HCT116 (cell line): ENCODE measurements at regions not wholly inside any gene's neighbourhood (a gene's known extent, or its start where the extent isn't known, plus 50 kb on each side); places are given as distances from the start of the nearest gene placed in this dataset.

Experiments used
- ATAC-seq: fragments of 200-7000 bp; cut with Tn5 transposase; 2 replicates; pipeline ENCODE4 v1.9.1; 2020; ENCODE audit warnings: mild to moderate bottlenecking, moderate library complexity
- BruUV-seq: library from RNA; stranded (reverse); fragments of 400-500 nt; replicated peaks from 2 replicates; lab custom pipeline; 2021; lab: Mats Ljungman, UMichigan
- CTCF ChIA-PET: fragments of 300-600 bp; sonication (Branson Sonifier 250); formaldehyde crosslinking; loops from one replicate; lab custom pipeline; 2021; ENCODE audit warnings: antibody characterized with exemption; lab: Charles Lee
- POLR2A ChIA-PET: fragments of 300-600, 350-600 bp; sonication (Branson Sonifier 250); formaldehyde crosslinking; loops from one replicate; lab custom pipeline; 2021; ENCODE audit warnings: antibody characterized with exemption; lab: Charles Lee
- RAD21 ChIA-PET, 2 experiments: fragments of 300-600 bp; sonication (Branson Sonifier 250); formaldehyde crosslinking; loops; one replicate each; lab custom pipeline; 2023; ENCODE audit warnings: low total read pairs in 2 of 2; ENCODE audit not compliant: uncharacterized antibody in 2 of 2, unreplicated experiment in 2 of 2, low non-redundant PET in 1 of 2; lab: Charles Lee
- DNase-seq: peaks from one replicate; pipeline ENCODE4 v3.0.0-alpha.2; 2010; ENCODE audit warnings: low read depth, low spot score
- H2AFZ ChIP-seq: fragments of 200-600 bp; shearing (Covaris generic), sonication (generic); 2 replicates; pipeline ENCODE4 v1.6.1; 2017; ENCODE audit warnings: low read depth, mixed run types, mixed read lengths, antibody characterized with exemption, low read length; ENCODE audit not compliant: poor library complexity, severe bottlenecking
- H3K27ac ChIP-seq: 2 replicates; pipeline ENCODE4 v1.5.1; 2012; ENCODE audit warnings: low read depth, low read length
- H3K27me3 ChIP-seq: fragments of 200-600 bp; sonication (generic); 2 replicates; pipeline ENCODE4 v1.6.1; 2016; ENCODE audit warnings: mixed run types, low read length, mixed read lengths; ENCODE audit not compliant: insufficient read depth
- H3K36me3 ChIP-seq, 2 experiments: fragments of 200-500 bp in 1 of 2; fragments of 200-600 bp in 1 of 2; sonication (Bioruptor generic) in 1 of 2; sonication (generic) in 1 of 2; 2 replicates each; pipeline versions ENCODE4 v1.5.1 to v1.6.1; 2014 to 2016; ENCODE audit warnings: low read length in 2 of 2, inconsistent platforms in 1 of 2, mixed read lengths in 1 of 2, mixed run types in 1 of 2; ENCODE audit not compliant: insufficient read depth in 2 of 2, control insufficient read depth in 1 of 2
- H3K4me1 ChIP-seq, 2 experiments: fragments of 200-600 bp in 1 of 2; sonication (generic) in 1 of 2; 2 replicates each; pipeline versions ENCODE4 v1.5.1 to v1.6.1; 2012 to 2017; ENCODE audit warnings: low read length in 2 of 2, inconsistent platforms in 1 of 2, mild to moderate bottlenecking in 1 of 2, mixed read lengths in 1 of 2, mixed run types in 1 of 2, moderate library complexity in 1 of 2; ENCODE audit not compliant: insufficient read depth in 2 of 2, control insufficient read depth in 1 of 2
- H3K4me2 ChIP-seq: fragments of 200-600 bp; sonication (generic); 2 replicates; pipeline ENCODE4 v1.6.1; 2017; ENCODE audit warnings: mixed run types, low read length, mixed read lengths
- H3K4me3 ChIP-seq, 2 experiments: fragments of 200-600 bp in 1 of 2; sonication (generic) in 1 of 2; replicated peaks in 1 of 2; 2 replicates each; pipeline ENCODE4 v1.5.1; 2011 to 2016; ENCODE audit warnings: low read length in 2 of 2, control low read depth in 1 of 2, low read depth in 1 of 2, mild to moderate bottlenecking in 1 of 2, mixed read lengths in 1 of 2, mixed run types in 1 of 2
- H3K79me2 ChIP-seq: fragments of 200-600 bp; sonication (generic); 2 replicates; pipeline ENCODE4 v1.6.1; 2017; ENCODE audit warnings: mild to moderate bottlenecking, mixed run types, low read length, moderate library complexity, mixed read lengths; ENCODE audit not compliant: insufficient read depth
- H3K9ac ChIP-seq: fragments of 200-600 bp; sonication (generic); 2 replicates; pipeline ENCODE4 v1.6.1; 2016; ENCODE audit warnings: low read length, mixed read lengths
- H3K9me2 ChIP-seq: fragments of 200-600 bp; sonication (generic), shearing (Covaris generic); 2 replicates; pipeline ENCODE4 v1.6.1; 2017; ENCODE audit warnings: mixed run types, mild to moderate bottlenecking, moderate library complexity; ENCODE audit not compliant: insufficient read depth
- H3K9me3 ChIP-seq, 2 experiments: fragments of 200-500 bp in 1 of 2; fragments of 200-600 bp in 1 of 2; sonication (Bioruptor generic) in 1 of 2; sonication (generic) in 1 of 2; 2 replicates each; pipeline ENCODE4 v1.6.1; 2014 to 2017; ENCODE audit warnings: low read length in 2 of 2, mixed read lengths in 2 of 2, inconsistent platforms in 1 of 2, low read depth in 1 of 2, mild to moderate bottlenecking in 1 of 2, mixed run types in 1 of 2, moderate library complexity in 1 of 2; ENCODE audit not compliant: control insufficient read depth in 1 of 2, insufficient read depth in 1 of 2
- H4K20me1 ChIP-seq: fragments of 200-600 bp; sonication (generic), shearing (Covaris generic); 2 replicates; pipeline ENCODE4 v1.6.1; 2017; ENCODE audit warnings: mixed run types, mild to moderate bottlenecking, moderate library complexity; ENCODE audit not compliant: insufficient read depth
- ATF3 ChIP-seq: IDR thresholded peaks from 2 replicates; pipeline ENCODE4 v1.6.1; 2012
- CBX3 ChIP-seq: IDR thresholded peaks from 2 replicates; pipeline ENCODE4 v1.6.1; 2012; ENCODE audit warnings: low read depth
- CEBPB ChIP-seq: IDR thresholded peaks from 2 replicates; pipeline ENCODE4 v1.6.1; 2012; ENCODE audit warnings: low read depth
- EGR1 ChIP-seq: IDR thresholded peaks from 2 replicates; pipeline ENCODE4 v1.6.1; 2012; ENCODE audit warnings: low read depth
- ELF1 ChIP-seq: IDR thresholded peaks from 2 replicates; pipeline ENCODE4 v1.6.1; 2012; ENCODE audit warnings: low read depth, borderline replicate concordance
- EZH2 ChIP-seq: fragments of 200-600 bp; sonication (generic); IDR thresholded peaks from 2 replicates; pipeline ENCODE4 v1.6.1; 2017; ENCODE audit warnings: antibody characterized with exemption, mixed run types
- EZH2phosphoT487 ChIP-seq: fragments of 200-600 bp; IDR thresholded peaks from 2 replicates; pipeline ENCODE4 v1.6.1; 2018; ENCODE audit warnings: antibody characterized with exemption, borderline replicate concordance
- FOSL1 ChIP-seq: IDR thresholded peaks from 2 replicates; pipeline ENCODE4 v1.6.1; 2012; ENCODE audit warnings: low read depth
- JUND ChIP-seq: IDR thresholded peaks from 2 replicates; pipeline ENCODE4 v1.6.1; 2012
- MAX ChIP-seq: IDR thresholded peaks from 2 replicates; pipeline ENCODE4 v1.6.1; 2012
- POLR2A ChIP-seq: IDR thresholded peaks from 2 replicates; pipeline ENCODE4 v1.7.0; 2011; ENCODE audit warnings: borderline replicate concordance; ENCODE audit not compliant: insufficient read depth, insufficient read length; ENCODE audit errors: extremely low read depth
- POLR2AphosphoS5 ChIP-seq: IDR thresholded peaks from 2 replicates; pipeline ENCODE4 v1.6.1; 2011; ENCODE audit warnings: mild to moderate bottlenecking, low read depth, low read length, moderate library complexity
- SIN3A ChIP-seq: IDR thresholded peaks from 2 replicates; pipeline ENCODE4 v1.6.1; 2012; ENCODE audit warnings: low read depth
- SRF ChIP-seq: IDR thresholded peaks from 2 replicates; pipeline ENCODE4 v1.6.1; 2012; ENCODE audit warnings: low read depth
- YY1 ChIP-seq: IDR thresholded peaks from 2 replicates; pipeline ENCODE4 v1.6.1; 2011; ENCODE audit warnings: low read length, low read depth, moderate library complexity, mild to moderate bottlenecking; ENCODE audit not compliant: insufficient replicate concordance; ENCODE audit errors: extremely low read depth
- ZFX ChIP-seq: fragments of 450-650 bp; IDR thresholded peaks from 2 replicates; pipeline ENCODE4 v1.6.1; 2017
- ZNF274 ChIP-seq: fragments of 200-500 bp; sonication (Bioruptor generic); IDR thresholded peaks from 2 replicates; pipeline ENCODE4 v1.6.1; 2014; ENCODE audit warnings: mild to moderate bottlenecking, low read depth, low read length, inconsistent platforms
- intact Hi-C: fragments of 100-400 bp; cut with micrococcal nuclease; formaldehyde crosslinking; loops from 2 replicates; pipeline ENCODE4 v1.10.0; 2022
- TF ChIP-seq, protein P1 (sequence below), 3 experiments: fragments of 200-600 bp in 1 of 3; sonication (generic) in 1 of 3; IDR thresholded peaks in 2 of 3; conservative IDR thresholded peaks in 1 of 3; 2 replicates each; pipeline ENCODE4 v1.5.1; 2012 to 2017; ENCODE audit warnings: low read depth in 2 of 3, low read length in 2 of 3, antibody characterized with exemption in 1 of 3, borderline replicate concordance in 1 of 3, control low read depth in 1 of 3, mild to moderate bottlenecking in 1 of 3, mixed read lengths in 1 of 3, mixed run types in 1 of 3, moderate library complexity in 1 of 3; ENCODE audit not compliant: insufficient read depth in 1 of 3

DNA sequence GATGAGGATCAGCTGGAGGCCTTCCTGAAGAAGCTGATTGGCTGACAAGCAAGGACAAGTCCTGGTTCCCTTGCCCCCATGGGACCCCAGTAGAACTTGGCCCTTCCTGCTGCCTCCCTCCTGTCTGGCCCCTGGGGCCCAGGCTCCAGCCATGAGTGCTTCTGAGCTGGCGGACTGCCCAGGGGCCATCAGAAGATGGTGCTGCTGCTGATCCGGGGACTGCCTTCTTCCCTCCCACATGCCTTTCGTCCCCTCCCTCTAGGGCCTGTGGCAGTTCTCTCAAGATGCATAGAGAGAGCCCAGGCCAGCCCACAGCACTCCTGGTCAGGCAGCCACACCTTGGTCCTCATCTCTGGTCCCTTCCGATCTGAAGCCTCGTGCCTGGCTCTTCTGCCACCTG is 57.9 kb upstream of the PRKACB start:
- H3K9me3 ChIP-seq = no peaks in the 10 kb centered on the region
- DNase-seq (no peak), ATAC-seq (0 out of 2 replicates have a peak, but pooled peaks have one; percentile 33)
- H3K4me3 ChIP-seq = no peak overlapping the region
- H4K20me1 ChIP-seq = no peaks in the 10 kb centered on the region
- POLR2A ChIA-PET = no interaction called here
- RAD21 ChIA-PET = no interaction called here
- no peak for TF ChIP-seq MAX
- TF ChIP-seq EZH2phosphoT487 = no peak
- no peak for TF ChIP-seq CEBPB
- no peak for TF ChIP-seq POLR2A
- no peak for TF ChIP-seq YY1
- no peak for TF ChIP-seq EZH2
- TF ChIP-seq ZNF274 = no peak
- TF ChIP-seq JUND = no peak
- no peak for TF ChIP-seq SIN3A
- TF ChIP-seq ELF1 = no peak
- TF ChIP-seq CBX3 = no peak
- TF ChIP-seq ZFX = no peak
- TF ChIP-seq, protein P1, sequence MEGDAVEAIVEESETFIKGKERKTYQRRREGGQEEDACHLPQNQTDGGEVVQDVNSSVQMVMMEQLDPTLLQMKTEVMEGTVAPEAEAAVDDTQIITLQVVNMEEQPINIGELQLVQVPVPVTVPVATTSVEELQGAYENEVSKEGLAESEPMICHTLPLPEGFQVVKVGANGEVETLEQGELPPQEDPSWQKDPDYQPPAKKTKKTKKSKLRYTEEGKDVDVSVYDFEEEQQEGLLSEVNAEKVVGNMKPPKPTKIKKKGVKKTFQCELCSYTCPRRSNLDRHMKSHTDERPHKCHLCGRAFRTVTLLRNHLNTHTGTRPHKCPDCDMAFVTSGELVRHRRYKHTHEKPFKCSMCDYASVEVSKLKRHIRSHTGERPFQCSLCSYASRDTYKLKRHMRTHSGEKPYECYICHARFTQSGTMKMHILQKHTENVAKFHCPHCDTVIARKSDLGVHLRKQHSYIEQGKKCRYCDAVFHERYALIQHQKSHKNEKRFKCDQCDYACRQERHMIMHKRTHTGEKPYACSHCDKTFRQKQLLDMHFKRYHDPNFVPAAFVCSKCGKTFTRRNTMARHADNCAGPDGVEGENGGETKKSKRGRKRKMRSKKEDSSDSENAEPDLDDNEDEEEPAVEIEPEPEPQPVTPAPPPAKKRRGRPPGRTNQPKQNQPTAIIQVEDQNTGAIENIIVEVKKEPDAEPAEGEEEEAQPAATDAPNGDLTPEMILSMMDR (IDR thresholded peaks at IDR 0.05 in 2 of 3, conservative IDR thresholded peaks at IDR 0.05 in 1 of 3; ENCODE audit: borderline replicate concordance in 1 of 3, insufficient read depth in 1 of 3, low read depth in 2 of 3, low read length in 2 of 3) = no peak
- TF ChIP-seq SRF = no peak
- TF ChIP-seq FOSL1 = no peak
- TF ChIP-seq ATF3 = no peak
- no peak for TF ChIP-seq POLR2AphosphoS5
- no peak for TF ChIP-seq EGR1
- H3K9me2 ChIP-seq = no peaks in the 10 kb centered on the region
- no peaks in the 10 kb centered on the region for H3K27me3 ChIP-seq
- no peak overlapping the region for H2AFZ ChIP-seq
- H3K27ac ChIP-seq = no peak overlapping the region
- no peak overlapping the region for H3K4me2 ChIP-seq
- peaks cover 27% of the 10 kb centered on the region for H3K79me2 ChIP-seq
- intact Hi-C loops = no loop called here
- BruUV-seq = no TSS peak
- H3K4me1 ChIP-seq = peaks cover 29 to 33% of the 10 kb centered on the region in 2 experiments
- no peaks in the 10 kb centered on the region for H3K36me3 ChIP-seq
- CTCF ChIA-PET = no interaction called here
- no peak overlapping the region for H3K9ac ChIP-seq
